Fibroblast of villous mesenchyme (primary cell): ENCODE measurements at regions not wholly inside any gene's neighbourhood (a gene's known extent, or its start where the extent isn't known, plus 50 kb on each side); places are given as distances from the start of the nearest gene placed in this dataset.
"Not testable (repeated sequence)": the region's sequence is repeated elsewhere in the genome, so short reads cannot be mapped to it uniquely, and the experiment has no call there.

Experiments
- DNase-seq: peaks from one replicate; pipeline ENCODE4 v3.0.0-alpha.2; 2010; ENCODE audit warnings: low read depth
- H3K4me3 ChIP-seq: 2 replicates; pipeline ENCODE4 v1.5.1; 2011; ENCODE audit warnings: low read depth, mild to moderate bottlenecking, low read length
- CTCF ChIP-seq: IDR thresholded peaks from 2 replicates; pipeline ENCODE4 v1.5.1; 2012; ENCODE audit warnings: low read depth, mild to moderate bottlenecking, low read length; ENCODE audit not compliant: insufficient read depth

GRCh38 chr7:67478066-67478465 is 481.4 kb downstream of the TYW1 start:
- TF ChIP-seq CTCF = no peak
- no peak for DNase-seq
- no peak overlapping the region for H3K4me3 ChIP-seq

- peak; percentile 55 for DNase-seq
- no peak overlapping the region for H3K4me3 ChIP-seq
- TF ChIP-seq CTCF = peak; percentile 65
Measured at GRCh38 chr7:67484244-67484751, 487.7 kb downstream of the TYW1 start.

GRCh38 chr7:67486401-67486800 is 489.8 kb downstream of the TYW1 start:
- H3K4me3 ChIP-seq = no peak overlapping the region
- no peak for DNase-seq
- no peak for TF ChIP-seq CTCF

GRCh38 chr7:67487316-67487715 is 490.7 kb downstream of the TYW1 start:
- TF ChIP-seq CTCF = no peak
- DNase-seq = no peak
- no peak overlapping the region for H3K4me3 ChIP-seq

GRCh38 chr7:67489881-67490280 is 493.2 kb downstream of the TYW1 start:
- no peak for DNase-seq
- no peak overlapping the region for H3K4me3 ChIP-seq
- no peak for TF ChIP-seq CTCF

- no peak for TF ChIP-seq CTCF
- no peak overlapping the region for H3K4me3 ChIP-seq
- DNase-seq = no peak
Measured at GRCh38 chr7:67493366-67493765, 496.7 kb downstream of the TYW1 start.

GRCh38 chr7:67496589-67496988 is 500.0 kb downstream of the TYW1 start:
- no peak for DNase-seq
- H3K4me3 ChIP-seq = no peak overlapping the region
- no peak for TF ChIP-seq CTCF

GRCh38 chr7:67497914-67498313 is 501.3 kb downstream of the TYW1 start:
- not testable (repeated sequence) for H3K4me3 ChIP-seq, DNase-seq
